ENCODE measurements at regions not wholly inside any gene's neighbourhood (a gene's known extent, or its start where the extent isn't known, plus 50 kb on each side); places are given as distances from the start of the nearest gene placed in this dataset.

DNA sequence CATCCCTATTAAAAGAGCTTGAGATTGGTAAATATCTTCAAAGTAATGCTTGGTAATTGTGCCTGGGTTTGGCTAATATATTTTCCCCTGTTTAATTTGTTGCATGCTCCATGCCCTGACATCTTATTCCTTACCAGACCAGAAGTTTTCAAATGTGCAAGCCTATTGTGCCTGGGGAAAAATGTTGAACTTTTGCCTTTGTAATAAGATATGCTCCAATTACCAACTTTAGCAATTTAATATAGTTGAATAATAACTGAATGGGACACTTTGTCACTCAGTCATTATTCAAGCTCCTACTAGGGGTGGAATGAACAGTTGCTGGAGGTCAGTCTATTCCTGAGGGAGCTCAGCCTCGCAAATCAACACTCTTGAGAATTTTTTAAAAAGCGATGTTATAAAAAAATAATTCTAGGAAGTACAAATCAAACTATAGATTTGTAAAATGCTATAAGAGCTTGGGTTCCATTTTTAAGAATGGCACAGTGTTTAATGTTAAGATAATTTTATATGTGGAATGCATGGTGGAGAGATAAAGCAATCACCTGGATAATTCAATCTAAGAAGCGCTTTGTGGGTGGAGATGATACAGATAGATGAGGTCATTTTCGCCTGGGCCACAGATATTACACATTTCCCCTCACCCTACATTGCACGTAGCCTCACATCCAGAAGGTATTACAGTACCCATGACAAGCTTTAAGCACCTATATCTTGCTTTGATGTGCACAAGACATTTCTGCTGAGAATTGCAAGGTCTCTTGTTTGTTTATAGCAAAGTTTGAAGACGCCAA, 231.8 kb downstream of the PIK3R1 start:
- FAIRE-seq (no peak), DNase-seq (ENCODE audit: low spot score) (no peak)

- DNase-seq (ENCODE audit: low spot score): no peak
- no peak for FAIRE-seq
These were observed 233.8 kb downstream of the PIK3R1 start for GRCh38 chr5:68449380-68449779.

- DNase-seq (ENCODE audit: low spot score) (no peak), FAIRE-seq (no peak)
These were observed 234.8 kb downstream of the PIK3R1 start for GRCh38 chr5:68450245-68450852.

GRCh38 chr5:68452286-68452685, 236.7 kb downstream of the PIK3R1 start:
- no peak for DNase-seq (ENCODE audit: low spot score)
- no peak for FAIRE-seq

DNA sequence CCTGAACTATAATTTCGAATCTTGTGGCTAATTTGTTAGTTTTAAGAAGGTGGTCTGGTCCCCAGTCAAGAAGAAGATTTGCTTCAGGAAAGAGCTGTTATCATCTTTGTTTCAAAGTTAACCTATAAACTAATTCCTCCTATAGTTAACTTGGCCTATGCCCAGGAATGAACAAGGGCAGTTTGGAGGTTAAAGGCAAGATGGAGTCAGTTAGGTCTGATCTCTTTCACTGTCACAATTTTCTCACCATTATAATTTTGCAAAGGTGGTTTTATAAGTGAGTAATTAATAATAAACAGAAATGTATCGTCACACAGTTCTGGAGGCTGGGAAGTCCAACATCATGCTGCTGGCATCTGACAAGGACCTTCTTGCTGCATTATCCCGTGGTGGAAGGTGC, 238.6 kb downstream of the PIK3R1 start:
- no peak for FAIRE-seq

GRCh38 chr5:68454766-68455165, 239.2 kb downstream of the PIK3R1 start:
- no peak for FAIRE-seq
- no peak for DNase-seq (ENCODE audit: low spot score)

More for the DNA sequence above, 238.6 kb downstream of the PIK3R1 start:
- no peak for DNase-seq (ENCODE audit: low spot score)

- FAIRE-seq (no peak), DNase-seq (ENCODE audit: low spot score) (no peak)
These were observed 239.7 kb downstream of the PIK3R1 start for GRCh38 chr5:68455216-68455615.

- DNase-seq (ENCODE audit: low spot score): peak; percentile 88
- peak; percentile 91 for FAIRE-seq
These were observed 241.2 kb downstream of the PIK3R1 start for GRCh38 chr5:68456756-68457217.

DNA sequence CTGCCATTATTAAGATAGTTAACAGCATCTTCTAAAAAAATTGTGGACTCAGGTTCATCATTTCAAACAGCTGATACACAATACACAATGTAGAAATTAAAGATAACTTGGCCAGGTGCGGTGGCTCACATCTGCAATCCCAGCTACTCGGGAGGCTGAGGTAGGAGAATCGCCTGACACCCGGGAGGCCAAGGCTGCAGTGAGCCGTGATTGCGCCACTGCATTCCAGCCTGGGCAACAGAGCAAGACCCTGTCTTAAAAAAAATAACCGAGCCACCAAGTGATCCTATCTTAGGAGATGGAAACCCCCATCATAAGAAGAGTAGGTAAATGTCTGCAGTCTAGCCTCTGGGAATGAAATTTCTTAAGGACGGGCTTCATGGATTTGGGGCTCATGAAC, 241.7 kb downstream of the PIK3R1 start:
- no peak for DNase-seq (ENCODE audit: low spot score)
- FAIRE-seq: no peak

DNA sequence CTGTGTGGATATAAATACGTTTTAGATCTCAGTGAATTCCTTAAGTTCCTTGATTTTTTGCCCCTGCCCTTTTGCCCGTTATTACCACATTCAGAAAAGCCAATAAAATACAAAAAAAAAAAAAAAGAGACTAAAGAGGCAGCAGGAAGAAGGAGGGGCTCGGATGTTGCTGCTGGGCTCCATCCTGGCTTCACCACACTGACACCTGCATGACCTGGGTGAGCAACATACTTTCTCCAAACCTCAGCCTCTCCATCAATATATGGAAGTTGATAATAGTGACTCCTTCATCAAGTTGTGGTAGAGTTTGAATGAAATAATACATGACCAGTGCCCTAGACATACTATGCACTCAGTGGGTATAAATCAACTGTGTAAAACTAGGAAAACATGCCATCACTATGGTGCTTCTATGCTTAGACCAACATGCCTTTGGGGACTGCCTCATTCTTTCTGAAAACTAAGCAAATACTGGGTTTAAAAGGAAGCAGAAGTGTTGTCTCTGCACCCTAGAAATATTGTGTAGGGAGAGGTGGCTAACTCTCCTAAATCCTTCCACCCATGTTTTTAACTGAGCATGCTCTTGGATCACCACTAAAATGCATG, 243.0 kb downstream of the PIK3R1 start:
- FAIRE-seq: no peak
- DNase-seq (ENCODE audit: low spot score): no peak

DNA sequence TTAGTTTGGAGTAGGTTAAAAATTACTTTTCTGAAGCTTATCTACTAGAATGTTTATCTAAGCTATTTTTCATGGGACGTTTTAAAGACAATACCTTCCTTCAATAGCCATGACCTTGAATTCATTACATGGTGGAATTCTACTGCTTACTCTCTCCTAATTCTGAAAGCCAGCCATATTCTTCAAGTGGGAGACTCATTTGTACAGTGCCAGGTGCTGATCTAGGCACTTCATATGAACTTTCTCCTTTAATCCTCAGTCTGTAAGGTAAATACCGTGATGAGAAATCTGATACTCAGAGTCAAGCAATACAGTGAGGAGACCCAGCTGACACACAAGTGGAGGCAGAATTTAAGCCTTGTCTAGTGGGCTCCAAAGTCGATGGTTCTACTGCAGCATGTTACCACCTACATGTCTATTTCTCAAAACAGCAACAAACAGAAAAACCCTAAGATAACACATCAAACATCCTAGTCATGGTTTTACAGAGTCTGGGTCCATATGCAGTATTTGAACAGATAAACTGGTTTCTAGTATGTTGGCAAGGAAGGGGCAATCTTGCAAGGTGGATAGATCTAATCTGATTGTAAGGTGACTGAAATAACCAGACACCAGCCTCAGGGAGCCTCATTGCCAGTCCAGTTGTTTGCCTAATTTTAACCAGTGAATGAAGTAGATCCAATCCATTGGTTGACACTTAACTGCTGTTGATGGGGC, 243.7 kb downstream of the PIK3R1 start:
- FAIRE-seq (no peak), DNase-seq (ENCODE audit: low spot score) (no peak)

DNA sequence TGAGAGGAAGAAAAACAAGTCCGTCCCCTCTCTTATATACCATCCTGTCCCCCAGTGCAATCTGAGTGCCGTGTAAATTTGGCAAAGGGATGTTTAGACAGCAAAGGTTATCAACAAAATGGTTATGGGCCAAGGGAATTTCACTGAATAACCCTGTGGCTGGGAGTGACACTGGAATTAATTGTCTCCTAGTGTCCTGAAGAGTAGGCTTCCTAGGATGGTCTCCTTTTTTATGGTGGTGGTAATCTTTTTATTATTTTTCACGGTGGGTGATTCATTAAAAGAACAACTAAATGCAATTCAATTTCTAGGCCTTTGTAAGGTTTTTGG, 244.2 kb downstream of the PIK3R1 start:
- FAIRE-seq: no peak
- DNase-seq (ENCODE audit: low spot score): no peak

DNA sequence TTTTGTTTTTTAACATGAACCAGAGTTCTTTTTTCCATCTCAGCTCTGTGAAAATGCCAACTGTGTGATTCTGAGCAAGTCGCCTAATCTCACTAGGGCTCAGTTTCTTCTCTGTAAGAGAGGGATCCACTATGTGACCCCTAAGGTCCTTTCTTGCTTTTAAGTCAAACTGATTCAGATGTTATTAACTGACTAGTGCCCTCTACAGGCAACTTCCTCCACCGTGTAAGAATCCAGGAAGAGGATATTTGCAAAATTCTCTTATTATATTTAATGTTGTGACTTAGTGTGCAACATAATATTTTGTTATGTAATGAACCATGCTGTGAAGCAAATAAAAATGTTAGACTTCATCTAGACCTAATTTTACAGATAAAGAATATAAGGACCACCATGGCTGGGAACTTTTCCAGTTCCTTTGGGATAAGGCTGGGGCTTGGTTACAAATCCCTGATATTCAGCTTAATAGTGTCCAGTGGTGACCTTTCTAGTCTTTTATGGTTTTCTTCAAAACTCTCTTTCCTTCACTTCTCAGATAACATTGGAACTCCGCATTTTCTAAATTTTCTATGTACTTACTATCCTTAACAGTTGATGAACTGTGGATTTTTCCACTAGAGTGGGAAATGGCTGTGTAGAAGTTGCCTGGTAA, 244.7 kb downstream of the PIK3R1 start:
- no peak for FAIRE-seq

GRCh38 chr5:68463606-68464005, 248.1 kb downstream of the PIK3R1 start:
- DNase-seq (ENCODE audit: low spot score): no peak
- FAIRE-seq: no peak

More for the DNA sequence above, 244.7 kb downstream of the PIK3R1 start:
- DNase-seq (ENCODE audit: low spot score): no peak

DNA sequence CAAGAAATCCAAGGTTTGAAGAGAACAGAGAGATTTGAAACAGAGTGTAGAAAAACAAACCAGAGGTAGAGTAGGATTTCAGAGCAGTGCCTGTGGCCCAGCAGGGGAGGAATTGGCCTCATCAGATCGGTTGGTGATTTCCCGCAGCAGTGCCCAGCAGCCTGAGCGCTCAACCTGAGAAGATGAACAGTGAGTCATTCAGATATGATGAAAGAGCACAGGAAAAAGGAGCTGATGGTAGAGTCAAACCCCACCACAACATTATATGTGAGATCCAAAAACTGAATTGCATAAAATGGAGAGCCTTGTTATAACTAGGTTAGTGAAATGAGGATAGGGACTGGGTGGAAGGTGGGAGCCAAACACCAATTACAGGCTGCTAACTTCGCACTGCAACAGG, 248.9 kb downstream of the PIK3R1 start:
- FAIRE-seq: peak; percentile 71
- peak; percentile 72 for DNase-seq (ENCODE audit: low spot score)

GRCh38 chr5:68465133-68465532, 249.6 kb downstream of the PIK3R1 start:
- no peak for DNase-seq (ENCODE audit: low spot score)
- FAIRE-seq: no peak

- DNase-seq (ENCODE audit: low spot score) (no peak), FAIRE-seq (no peak)
These were observed 250.5 kb downstream of the PIK3R1 start for GRCh38 chr5:68465934-68466551.

- no peak for DNase-seq (ENCODE audit: low spot score)
- no peak for FAIRE-seq
These were observed 251.7 kb downstream of the PIK3R1 start for GRCh38 chr5:68467208-68467607.

DNA sequence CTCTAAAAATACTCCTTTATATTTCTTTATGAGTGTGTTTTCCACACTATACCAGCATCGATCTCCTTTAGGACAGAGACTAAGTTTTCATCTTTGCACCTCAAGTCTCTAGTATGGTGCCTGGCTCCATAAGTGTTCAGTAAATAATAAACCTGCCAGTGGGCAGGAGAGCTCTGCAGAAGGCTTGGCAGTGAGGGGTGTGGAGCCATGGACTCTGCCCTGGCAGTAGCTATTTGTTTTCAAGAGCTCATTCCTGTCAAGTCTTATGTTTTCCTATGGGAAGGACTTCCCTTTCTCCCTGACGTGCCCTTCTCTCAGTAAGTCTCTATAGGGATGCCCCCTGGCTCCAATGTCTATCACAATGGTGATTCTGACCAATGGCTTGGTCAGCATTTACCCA, 252.2 kb downstream of the PIK3R1 start:
- DNase-seq (ENCODE audit: low spot score) (no peak), FAIRE-seq (no peak)

- FAIRE-seq (no peak), DNase-seq (ENCODE audit: low spot score) (no peak)
These were observed 252.8 kb downstream of the PIK3R1 start for GRCh38 chr5:68468322-68468721.

- no peak for DNase-seq (ENCODE audit: low spot score)
- FAIRE-seq: no peak
These were observed 260.0 kb downstream of the PIK3R1 start for GRCh38 chr5:68475476-68475983.

Measured in RCC 7860 (cell line).